ENCODE measurements at regions not wholly inside any gene's neighbourhood (a gene's known extent, or its start where the extent isn't known, plus 50 kb on each side); places are given as distances from the start of the nearest gene placed in this dataset.

DNA sequence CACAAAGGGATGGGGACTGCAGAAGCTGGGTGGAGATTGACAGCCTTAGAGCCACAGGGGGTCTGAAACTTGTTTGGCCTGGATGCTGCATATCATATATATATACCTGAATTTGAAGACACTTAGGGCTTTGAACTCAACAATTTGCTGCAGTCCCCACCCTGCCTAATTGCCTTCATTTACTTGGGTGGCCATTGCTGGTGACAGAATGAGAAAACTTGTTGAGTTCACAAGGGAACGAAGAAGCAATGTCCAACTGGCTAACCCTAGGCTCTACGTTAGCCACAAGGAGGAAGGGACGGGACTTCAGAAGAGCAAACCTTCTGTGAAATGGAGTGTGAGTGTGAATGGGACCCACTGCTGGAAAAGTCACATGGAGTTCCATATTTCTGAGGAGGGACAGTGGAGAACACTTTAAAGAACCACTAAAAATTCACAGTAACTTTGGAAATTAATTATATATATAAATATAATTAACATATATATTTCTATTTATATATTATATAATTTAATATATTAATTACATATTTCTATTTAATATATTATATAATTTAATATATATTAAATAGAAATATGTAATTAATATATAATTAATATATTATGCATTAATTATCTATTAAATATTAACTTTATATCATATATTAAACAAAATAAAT, 215.3 kb upstream of the SOX9 start:
- TF ChIP-seq POLR2A (IDR thresholded peaks at IDR 0.05; ENCODE audit: low read depth, low read length) (no peak), EZH2 (IDR thresholded peaks at IDR 0.05; ENCODE audit: borderline replicate concordance, low read depth, low read length, severe bottlenecking) (no peak), FOS (IDR thresholded peaks at IDR 0.05; ENCODE audit: borderline replicate concordance, insufficient read depth, low read length) (no peak), GATA2 (IDR thresholded peaks at IDR 0.05; ENCODE audit: insufficient read depth, insufficient read length, low read depth, low read length) (no peak), JUN (IDR thresholded peaks at IDR 0.05; ENCODE audit: borderline replicate concordance, insufficient read depth, insufficient read length, low read depth) (no peak), POLR2AphosphoS5 (IDR thresholded peaks at IDR 0.05; ENCODE audit: insufficient read depth, low read depth, low read length) (no peak)
- TF ChIP-seq, protein P1, sequence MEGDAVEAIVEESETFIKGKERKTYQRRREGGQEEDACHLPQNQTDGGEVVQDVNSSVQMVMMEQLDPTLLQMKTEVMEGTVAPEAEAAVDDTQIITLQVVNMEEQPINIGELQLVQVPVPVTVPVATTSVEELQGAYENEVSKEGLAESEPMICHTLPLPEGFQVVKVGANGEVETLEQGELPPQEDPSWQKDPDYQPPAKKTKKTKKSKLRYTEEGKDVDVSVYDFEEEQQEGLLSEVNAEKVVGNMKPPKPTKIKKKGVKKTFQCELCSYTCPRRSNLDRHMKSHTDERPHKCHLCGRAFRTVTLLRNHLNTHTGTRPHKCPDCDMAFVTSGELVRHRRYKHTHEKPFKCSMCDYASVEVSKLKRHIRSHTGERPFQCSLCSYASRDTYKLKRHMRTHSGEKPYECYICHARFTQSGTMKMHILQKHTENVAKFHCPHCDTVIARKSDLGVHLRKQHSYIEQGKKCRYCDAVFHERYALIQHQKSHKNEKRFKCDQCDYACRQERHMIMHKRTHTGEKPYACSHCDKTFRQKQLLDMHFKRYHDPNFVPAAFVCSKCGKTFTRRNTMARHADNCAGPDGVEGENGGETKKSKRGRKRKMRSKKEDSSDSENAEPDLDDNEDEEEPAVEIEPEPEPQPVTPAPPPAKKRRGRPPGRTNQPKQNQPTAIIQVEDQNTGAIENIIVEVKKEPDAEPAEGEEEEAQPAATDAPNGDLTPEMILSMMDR (IDR thresholded peaks at IDR 0.05; ENCODE audit: extremely low read depth in 1 of 2, insufficient read depth in 1 of 2, low read depth in 1 of 2, low read length in 2 of 2), result no peak

Data from endothelial cell of umbilical vein (primary cell).